ENCODE measurements at regions not wholly inside any gene's neighbourhood (a gene's known extent, or its start where the extent isn't known, plus 50 kb on each side); places are given as distances from the start of the nearest gene placed in this dataset.

GRCh38 chr6:23027281-23027680, 457.9 kb downstream of the HDGFL1 start:
- no peaks in the 10 kb centered on the region for H3K4me1 ChIP-seq
- H3K9me3 ChIP-seq: no peaks in the 10 kb centered on the region
- no peak overlapping the region for H3K27ac ChIP-seq
- no peak for DNase-seq
- intact Hi-C loops (cut with DNase I): no loop called here
- no peaks in the 10 kb centered on the region for H3K27me3 ChIP-seq
- no peaks in the 10 kb centered on the region for H3K36me3 ChIP-seq
- no peak for TF ChIP-seq EP300 (IDR thresholded peaks at IDR 0.05)
- no peak for TF ChIP-seq POLR2AphosphoS5 (IDR thresholded peaks at IDR 0.05)
- TF ChIP-seq CTCF (IDR thresholded peaks at IDR 0.05): no peak
- no peak for TF ChIP-seq POLR2A (IDR thresholded peaks at IDR 0.05)
- no peak overlapping the region for H3K4me3 ChIP-seq
- WGBS, 2 donors: 88% methylated on average over 5 of the region's 5 CpGs

- 91 to 93% methylated on average over 2 of the region's 2 CpGs for WGBS, 2 donors
Observed at GRCh38 chr6:23031986-23032385, 462.6 kb downstream of the HDGFL1 start.

GRCh38 chr6:23034926-23035325, 465.6 kb downstream of the HDGFL1 start:
- DNase-seq: no peak
- Histone ChIP-seq H3K9me3 (no peaks in the 10 kb centered on the region), H3K4me3 (no peak overlapping the region), H3K4me1 (no peaks in the 10 kb centered on the region), H3K36me3 (no peaks in the 10 kb centered on the region), H3K27me3 (no peaks in the 10 kb centered on the region), H3K27ac (no peak overlapping the region)
- TF ChIP-seq EP300 (IDR thresholded peaks at IDR 0.05) (no peak), CTCF (IDR thresholded peaks at IDR 0.05) (no peak), POLR2A (IDR thresholded peaks at IDR 0.05) (no peak), POLR2AphosphoS5 (IDR thresholded peaks at IDR 0.05) (no peak)
- 74 to 88% methylated on average over 2 of the region's 2 CpGs for WGBS, 2 donors
- intact Hi-C loops (cut with DNase I): no loop called here

More at GRCh38 chr6:23031986-23032385, 462.6 kb downstream of the HDGFL1 start:
- Histone ChIP-seq H3K27me3 (no peaks in the 10 kb centered on the region), H3K27ac (no peak overlapping the region), H3K4me1 (no peaks in the 10 kb centered on the region), H3K4me3 (no peak overlapping the region), H3K36me3 (no peaks in the 10 kb centered on the region), H3K9me3 (no peaks in the 10 kb centered on the region)
- no peak for TF ChIP-seq EP300 (IDR thresholded peaks at IDR 0.05)
- no peak for TF ChIP-seq POLR2A (IDR thresholded peaks at IDR 0.05)
- no peak for TF ChIP-seq CTCF (IDR thresholded peaks at IDR 0.05)
- TF ChIP-seq POLR2AphosphoS5 (IDR thresholded peaks at IDR 0.05): no peak
- intact Hi-C loops (cut with DNase I): no loop called here
- DNase-seq: no peak

- TF ChIP-seq EP300 (IDR thresholded peaks at IDR 0.05) (no peak), CTCF (IDR thresholded peaks at IDR 0.05) (no peak), POLR2A (IDR thresholded peaks at IDR 0.05) (no peak), POLR2AphosphoS5 (IDR thresholded peaks at IDR 0.05) (no peak)
- Histone ChIP-seq H3K4me3 (no peak overlapping the region), H3K27me3 (no peaks in the 10 kb centered on the region), H3K36me3 (no peaks in the 10 kb centered on the region), H3K4me1 (no peaks in the 10 kb centered on the region), H3K9me3 (no peaks in the 10 kb centered on the region), H3K27ac (no peak overlapping the region)
- DNase-seq: no peak
- intact Hi-C loops (cut with DNase I): no loop called here
- 75 to 81% methylated on average over 4 of the region's 4 CpGs for WGBS, 2 donors
Observed at GRCh38 chr6:23036406-23036983, 467.1 kb downstream of the HDGFL1 start.

- H3K36me3 ChIP-seq: no peaks in the 10 kb centered on the region
- WGBS, 2 donors: 33 to 80% methylated on average over 1 of the region's 1 CpG
- H3K4me1 ChIP-seq: no peaks in the 10 kb centered on the region
- no peaks in the 10 kb centered on the region for H3K9me3 ChIP-seq
- no peak overlapping the region for H3K4me3 ChIP-seq
- TF ChIP-seq POLR2AphosphoS5 (IDR thresholded peaks at IDR 0.05): no peak
- no peaks in the 10 kb centered on the region for H3K27me3 ChIP-seq
- no peak overlapping the region for H3K27ac ChIP-seq
- intact Hi-C loops (cut with DNase I): no loop called here
- no peak for DNase-seq
Observed at GRCh38 chr6:23040899-23041298, 471.5 kb downstream of the HDGFL1 start.

Measured in sigmoid colon (tissue), 6 donors.